SK-N-SH (cell line): ENCODE measurements at regions not wholly inside any gene's neighbourhood (a gene's known extent, or its start where the extent isn't known, plus 50 kb on each side); places are given as distances from the start of the nearest gene placed in this dataset.

ENCODE experiments used
- CTCF ChIA-PET: fragments of 300-600, 350-600 bp; formaldehyde crosslinking; extraction: SDS; loops from one replicate; lab custom pipeline; 2021; lab: Yijun Ruan, JAX
- POLR2A ChIA-PET: fragments of 350-600 bp; sonication (Branson Sonifier 250); formaldehyde crosslinking; extraction: SDS; loops from one replicate; lab custom pipeline; 2020; ENCODE audit warnings: antibody characterized with exemption, inconsistent platforms; lab: Yijun Ruan, JAX
- DNase-seq: peaks from one replicate; pipeline ENCODE4 v3.0.0; 2012
- H2AFZ ChIP-seq: fragments of 200-600 bp; sonication (generic); 2 replicates; pipeline ENCODE4 v1.8.1; 2016; ENCODE audit warnings: antibody characterized with exemption, mild to moderate bottlenecking, low read depth
- H3F3A ChIP-seq: fragments of 200-600 bp; sonication (generic); replicated peaks from 2 replicates; pipeline ENCODE3; 2016; ENCODE audit warnings: antibody characterized with exemption, mild to moderate bottlenecking; ENCODE audit not compliant: insufficient read depth
- H3K27ac ChIP-seq, 2 experiments: fragments of 200-500 bp in 1 of 2; fragments of 200-600 bp in 1 of 2; sonication (Bioruptor generic) in 1 of 2; sonication (generic), shearing (Covaris generic) in 1 of 2; 2 replicates each; pipeline versions ENCODE4 v1.5.1 to v1.6.1; 2014 to 2016; ENCODE audit warnings: low read depth in 2 of 2, inconsistent platforms in 1 of 2, low read length in 1 of 2, mild to moderate bottlenecking in 1 of 2, mixed read lengths in 1 of 2
- H3K27me3 ChIP-seq: fragments of 200-600 bp; sonication (generic), shearing (Covaris generic); 2 replicates; pipeline ENCODE4 v1.6.1; 2016; ENCODE audit warnings: mixed run types; ENCODE audit not compliant: insufficient read depth
- H3K36me3 ChIP-seq, 2 experiments: fragments of 200-500 bp in 1 of 2; fragments of 200-600 bp in 1 of 2; sonication (Bioruptor generic) in 1 of 2; sonication (generic) in 1 of 2; replicated peaks in 1 of 2; 2 replicates each; pipeline versions ENCODE3 to v1.5.1; 2014 to 2016; ENCODE audit warnings: low read length in 1 of 2, mild to moderate bottlenecking in 1 of 2; ENCODE audit not compliant: insufficient read depth in 2 of 2, control insufficient read depth in 1 of 2
- H3K4me1 ChIP-seq, 2 experiments: fragments of 200-500 bp in 1 of 2; fragments of 200-600 bp in 1 of 2; sonication (Bioruptor generic) in 1 of 2; sonication (generic), shearing (Covaris generic) in 1 of 2; 2 replicates each; pipeline versions ENCODE4 v1.5.1 to v1.6.1; 2014 to 2016; ENCODE audit warnings: low read depth in 1 of 2, low read length in 1 of 2, mixed run types in 1 of 2; ENCODE audit not compliant: insufficient read depth in 2 of 2, control insufficient read depth in 1 of 2
- H3K4me2 ChIP-seq: fragments of 200-600 bp; sonication (generic), shearing (Covaris generic); 2 replicates; pipeline ENCODE4 v1.6.1; 2017; ENCODE audit warnings: mixed run types
- H3K4me3 ChIP-seq, 2 experiments: fragments of 200-500 bp in 1 of 2; fragments of 200-600 bp in 1 of 2; sonication (Bioruptor generic) in 1 of 2; sonication (generic), shearing (Covaris generic) in 1 of 2; 2 replicates each; pipeline versions ENCODE4 v1.5.1 to v1.8.1; 2014 to 2016; ENCODE audit warnings: low read depth in 2 of 2, inconsistent platforms in 1 of 2, low read length in 1 of 2, mild to moderate bottlenecking in 1 of 2, mixed read lengths in 1 of 2, moderate library complexity in 1 of 2
- H3K79me2 ChIP-seq: fragments of 200-600 bp; sonication (generic); 2 replicates; pipeline ENCODE4 v1.8.1; 2017; ENCODE audit warnings: mild to moderate bottlenecking; ENCODE audit not compliant: insufficient read depth
- H3K9ac ChIP-seq: fragments of 200-600 bp; sonication (generic); 2 replicates; pipeline ENCODE4 v1.6.1; 2017; ENCODE audit warnings: mixed run types
- H3K9me2 ChIP-seq: fragments of 200-600 bp; sonication (generic); 2 replicates; pipeline ENCODE4 v1.6.1; 2017; ENCODE audit warnings: mixed run types
- H3K9me3 ChIP-seq: fragments of 200-600 bp; sonication (generic); 2 replicates; pipeline ENCODE4 v1.6.1; 2017; ENCODE audit warnings: mixed run types, mild to moderate bottlenecking, moderate library complexity
- H4K20me1 ChIP-seq: fragments of 200-600 bp; sonication (generic); 2 replicates; pipeline ENCODE4 v1.6.1; 2017; ENCODE audit warnings: mild to moderate bottlenecking, mixed run types; ENCODE audit not compliant: insufficient read depth
- ELF1 ChIP-seq: IDR thresholded peaks from 2 replicates; pipeline ENCODE4 v1.4.0; 2012
- EP300 ChIP-seq, 2 experiments: IDR thresholded peaks; 2 replicates each; pipeline versions ENCODE4 v1.4.0 to v1.6.1; 2012; ENCODE audit warnings: borderline replicate concordance in 1 of 2, low read depth in 1 of 2, low read length in 1 of 2
- FOSL2 ChIP-seq: IDR thresholded peaks from 2 replicates; pipeline ENCODE4 v1.4.0; 2012; ENCODE audit warnings: low read depth, mild to moderate bottlenecking, moderate library complexity, borderline replicate concordance
- FOXJ3 ChIP-seq: sonication (generic); formaldehyde crosslinking; IDR thresholded peaks from 2 replicates; pipeline ENCODE4 v1.5.1; 2020; ENCODE audit warnings: mild to moderate bottlenecking, missing genetic modification reagents
- FOXM1 ChIP-seq: IDR thresholded peaks from 2 replicates; pipeline ENCODE4 v1.4.0; 2012; ENCODE audit warnings: low read depth, mild to moderate bottlenecking
- GABPA ChIP-seq: IDR thresholded peaks from 2 replicates; pipeline ENCODE4 v1.4.0; 2012; ENCODE audit warnings: low read depth, mild to moderate bottlenecking
- MEF2A ChIP-seq: IDR thresholded peaks from 2 replicates; pipeline ENCODE4 v1.4.0; 2012; ENCODE audit warnings: low read depth, borderline replicate concordance
- NFIC ChIP-seq: IDR thresholded peaks from 2 replicates; pipeline ENCODE4 v1.4.0; 2012; ENCODE audit warnings: borderline replicate concordance
- POLR2AphosphoS5 ChIP-seq: IDR thresholded peaks from 2 replicates; pipeline ENCODE4 v1.6.1; 2012; ENCODE audit warnings: low read depth, low read length
- REST ChIP-seq: IDR thresholded peaks from 2 replicates; pipeline ENCODE4 v1.6.1; 2012; ENCODE audit warnings: mild to moderate bottlenecking, low read depth, low read length, moderate library complexity
- RFX5 ChIP-seq: IDR thresholded peaks from 2 replicates; pipeline ENCODE4 v1.6.1; 2012; ENCODE audit warnings: mild to moderate bottlenecking, improper control_type of control experiment, low read length
- RXRA ChIP-seq: IDR thresholded peaks from 2 replicates; pipeline ENCODE4 v1.4.0; 2012; ENCODE audit warnings: low read depth, mild to moderate bottlenecking, borderline replicate concordance
- SMC3 ChIP-seq: IDR thresholded peaks from 2 replicates; pipeline ENCODE4 v1.6.1; 2012; ENCODE audit warnings: low read depth, low read length, improper control_type of control experiment
- TAF1 ChIP-seq: IDR thresholded peaks from 2 replicates; pipeline ENCODE4 v1.6.1; 2012; ENCODE audit warnings: low read depth, mild to moderate bottlenecking, low read length, moderate library complexity, borderline replicate concordance
- TCF12 ChIP-seq: IDR thresholded peaks from 2 replicates; pipeline ENCODE4 v1.4.0; 2012
- TEAD4 ChIP-seq: IDR thresholded peaks from 2 replicates; pipeline ENCODE4 v1.4.0; 2012; ENCODE audit warnings: mild to moderate bottlenecking, borderline replicate concordance; ENCODE audit not compliant: insufficient read depth
- YY1 ChIP-seq: IDR thresholded peaks from 2 replicates; pipeline ENCODE4 v1.4.0; 2012; ENCODE audit warnings: low read depth, mild to moderate bottlenecking
- WGBS: methylation state at CpG from one replicate; pipeline ENCODE4 v1.1.6; 2017; ENCODE audit warnings: low lambda C conversion rate; 5-methylcytosine and 5-hydroxymethylcytosine counted together
- TF ChIP-seq, protein P1 (sequence below): fragments of 150-350 bp; IDR thresholded peaks from 2 replicates; pipeline ENCODE4 v1.6.1; 2016; ENCODE audit warnings: mild to moderate bottlenecking, low read depth, low read length
- TF ChIP-seq, protein P2 (sequence below): fragments of 200-600 bp; sonication (generic); IDR thresholded peaks from 2 replicates; pipeline ENCODE4 v1.6.1; 2017; ENCODE audit warnings: antibody characterized with exemption, mild to moderate bottlenecking, moderate library complexity
- TF ChIP-seq, protein P3 (sequence below): IDR thresholded peaks from 2 replicates; pipeline ENCODE4; 2012

DNA sequence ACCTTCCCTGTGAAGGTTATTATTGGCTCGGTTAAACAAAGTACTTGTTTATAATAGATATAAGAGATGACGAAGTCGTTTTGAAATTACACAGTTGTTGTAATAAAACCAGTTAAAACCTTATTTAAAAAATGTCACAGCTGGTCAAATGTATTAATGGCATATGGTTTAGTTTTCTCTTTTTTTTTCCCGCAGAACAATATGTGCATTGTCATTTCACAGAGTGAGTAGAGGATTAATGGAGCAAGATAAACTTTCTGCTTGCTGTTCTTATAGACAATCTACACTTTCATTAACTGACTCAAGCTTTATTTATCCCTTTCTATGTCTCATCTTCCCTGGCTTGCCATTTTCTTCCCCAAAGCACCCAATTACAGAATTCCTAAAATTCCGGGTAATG, 404.3 kb upstream of the NPVF start:
- H3K27ac ChIP-seq = no peak overlapping the region
- peaks cover 0 to 32% of the 10 kb centered on the region in 2 experiments; a peak in 2 of 4 replicates for H3K4me1 ChIP-seq
- H2AFZ ChIP-seq = no peak overlapping the region
- 32% methylated on average over 5 of the region's 5 CpGs for WGBS
- DNase-seq = no peak
- no peak overlapping the region for H3K4me2 ChIP-seq
- POLR2A ChIA-PET = no interaction called here
- CTCF ChIA-PET = interaction anchor here (1.6 to 2.0 kb wide), 2 partner anchors 13 to 67 kb away, joined by 4 to 9 read pairs; no protein-coding TSS in a partner anchor
- H3K36me3 ChIP-seq = no peaks in the 10 kb centered on the region
- TF ChIP-seq TEAD4 (no peak), TAF1 (no peak), EP300 (IDR thresholded peaks at IDR 0.05; ENCODE audit: borderline replicate concordance in 1 of 2, low read depth in 1 of 2, low read length in 1 of 2) (no peak), TCF12 (no peak), MEF2A (no peak), GABPA (no peak), FOSL2 (no peak), SMC3 (no peak), FOXM1 (no peak), RXRA (no peak), ELF1 (no peak), YY1 (no peak)
- TF ChIP-seq, protein P1, sequence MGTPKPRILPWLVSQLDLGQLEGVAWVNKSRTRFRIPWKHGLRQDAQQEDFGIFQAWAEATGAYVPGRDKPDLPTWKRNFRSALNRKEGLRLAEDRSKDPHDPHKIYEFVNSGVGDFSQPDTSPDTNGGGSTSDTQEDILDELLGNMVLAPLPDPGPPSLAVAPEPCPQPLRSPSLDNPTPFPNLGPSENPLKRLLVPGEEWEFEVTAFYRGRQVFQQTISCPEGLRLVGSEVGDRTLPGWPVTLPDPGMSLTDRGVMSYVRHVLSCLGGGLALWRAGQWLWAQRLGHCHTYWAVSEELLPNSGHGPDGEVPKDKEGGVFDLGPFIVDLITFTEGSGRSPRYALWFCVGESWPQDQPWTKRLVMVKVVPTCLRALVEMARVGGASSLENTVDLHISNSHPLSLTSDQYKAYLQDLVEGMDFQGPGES = no peak
- TF ChIP-seq, protein P2, sequence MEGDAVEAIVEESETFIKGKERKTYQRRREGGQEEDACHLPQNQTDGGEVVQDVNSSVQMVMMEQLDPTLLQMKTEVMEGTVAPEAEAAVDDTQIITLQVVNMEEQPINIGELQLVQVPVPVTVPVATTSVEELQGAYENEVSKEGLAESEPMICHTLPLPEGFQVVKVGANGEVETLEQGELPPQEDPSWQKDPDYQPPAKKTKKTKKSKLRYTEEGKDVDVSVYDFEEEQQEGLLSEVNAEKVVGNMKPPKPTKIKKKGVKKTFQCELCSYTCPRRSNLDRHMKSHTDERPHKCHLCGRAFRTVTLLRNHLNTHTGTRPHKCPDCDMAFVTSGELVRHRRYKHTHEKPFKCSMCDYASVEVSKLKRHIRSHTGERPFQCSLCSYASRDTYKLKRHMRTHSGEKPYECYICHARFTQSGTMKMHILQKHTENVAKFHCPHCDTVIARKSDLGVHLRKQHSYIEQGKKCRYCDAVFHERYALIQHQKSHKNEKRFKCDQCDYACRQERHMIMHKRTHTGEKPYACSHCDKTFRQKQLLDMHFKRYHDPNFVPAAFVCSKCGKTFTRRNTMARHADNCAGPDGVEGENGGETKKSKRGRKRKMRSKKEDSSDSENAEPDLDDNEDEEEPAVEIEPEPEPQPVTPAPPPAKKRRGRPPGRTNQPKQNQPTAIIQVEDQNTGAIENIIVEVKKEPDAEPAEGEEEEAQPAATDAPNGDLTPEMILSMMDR = no peak
- TF ChIP-seq, protein P3, sequence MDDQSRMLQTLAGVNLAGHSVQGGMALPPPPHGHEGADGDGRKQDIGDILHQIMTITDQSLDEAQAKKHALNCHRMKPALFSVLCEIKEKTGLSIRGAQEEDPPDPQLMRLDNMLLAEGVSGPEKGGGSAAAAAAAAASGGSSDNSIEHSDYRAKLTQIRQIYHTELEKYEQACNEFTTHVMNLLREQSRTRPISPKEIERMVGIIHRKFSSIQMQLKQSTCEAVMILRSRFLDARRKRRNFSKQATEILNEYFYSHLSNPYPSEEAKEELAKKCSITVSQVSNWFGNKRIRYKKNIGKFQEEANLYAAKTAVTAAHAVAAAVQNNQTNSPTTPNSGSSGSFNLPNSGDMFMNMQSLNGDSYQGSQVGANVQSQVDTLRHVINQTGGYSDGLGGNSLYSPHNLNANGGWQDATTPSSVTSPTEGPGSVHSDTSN = no peak
- no peak overlapping the region for H3K4me3 ChIP-seq
- no peaks in the 10 kb centered on the region for H3K27me3 ChIP-seq
- no peaks in the 10 kb centered on the region for H4K20me1 ChIP-seq
- no peaks in the 10 kb centered on the region for H3K79me2 ChIP-seq
- no peaks in the 10 kb centered on the region for H3F3A ChIP-seq
- no peaks in the 10 kb centered on the region for H3K9me3 ChIP-seq
- H3K9me2 ChIP-seq = no peaks in the 10 kb centered on the region
- no peak overlapping the region for H3K9ac ChIP-seq

- POLR2A ChIA-PET = no interaction called here
- no peak overlapping the region for H2AFZ ChIP-seq
- H3K36me3 ChIP-seq = no peaks in the 10 kb centered on the region
- no peak for DNase-seq
- 15% methylated on average over 3 of the region's 3 CpGs for WGBS
- H3K27ac ChIP-seq = no peak overlapping the region
- no peak overlapping the region for H3K4me3 ChIP-seq
- no peaks in the 10 kb centered on the region for H4K20me1 ChIP-seq
- H3K9ac ChIP-seq = no peak overlapping the region
- H3K79me2 ChIP-seq = no peaks in the 10 kb centered on the region
- CTCF ChIA-PET = interaction anchor here (0.8 to 2.0 kb wide), 3 partner anchors 14 to 68 kb away, joined by 3 to 9 read pairs (median 4); no protein-coding TSS in a partner anchor
- H3K4me1 ChIP-seq = peaks cover 0 to 33% of the 10 kb centered on the region in 2 experiments; a peak in 2 of 4 replicates
- H3K9me3 ChIP-seq = no peaks in the 10 kb centered on the region
- H3K9me2 ChIP-seq = no peaks in the 10 kb centered on the region
- no peak overlapping the region for H3K4me2 ChIP-seq
- no peaks in the 10 kb centered on the region for H3K27me3 ChIP-seq
- no peaks in the 10 kb centered on the region for H3F3A ChIP-seq
- TF ChIP-seq EP300 (IDR thresholded peaks at IDR 0.05; ENCODE audit: borderline replicate concordance in 1 of 2, low read depth in 1 of 2, low read length in 1 of 2) = no peak
- no peak for TF ChIP-seq YY1
- TF ChIP-seq NFIC = no peak
- TF ChIP-seq TEAD4 = no peak
- TF ChIP-seq RFX5 = no peak
- TF ChIP-seq, protein P3 = no peak
- no peak for TF ChIP-seq FOSL2
- TF ChIP-seq FOXJ3 (CRISPR knock-in tag) = no peak
- no peak for TF ChIP-seq POLR2AphosphoS5
- no peak for TF ChIP-seq REST
Observed at GRCh38 chr7:25633426-25634036, 405.2 kb upstream of the NPVF start.
